SU-DHL-6 (cell line): ENCODE measurements at regions not wholly inside any gene's neighbourhood (a gene's known extent, or its start where the extent isn't known, plus 50 kb on each side); places are given as distances from the start of the nearest gene placed in this dataset.
"Not testable (repeated sequence)": the region's sequence is repeated elsewhere in the genome, so short reads cannot be mapped to it uniquely, and the experiment has no call there.

Experiments used
- EZH2phosphoT487 ChIP-seq: fragments of 200-600 bp; sonication (generic), shearing (Covaris generic); conservative IDR thresholded peaks from 2 replicates; pipeline ENCODE4 v1.6.1; 2018; ENCODE audit warnings: mild to moderate bottlenecking, antibody characterized with exemption, low read length, moderate library complexity, mixed read lengths
- TF ChIP-seq, protein P1 (sequence below): fragments of 200-600 bp; sonication (generic); IDR thresholded peaks from one replicate; pipeline ENCODE4 v1.5.1; 2017; ENCODE audit warnings: antibody characterized with exemption, mild to moderate bottlenecking, low read length, moderate library complexity; ENCODE audit not compliant: insufficient read depth, poor library complexity, severe bottlenecking

GRCh38 chr6:92671462-92671861 lies 747.9 kb downstream of the EPHA7 start:
- TF ChIP-seq, protein P1, sequence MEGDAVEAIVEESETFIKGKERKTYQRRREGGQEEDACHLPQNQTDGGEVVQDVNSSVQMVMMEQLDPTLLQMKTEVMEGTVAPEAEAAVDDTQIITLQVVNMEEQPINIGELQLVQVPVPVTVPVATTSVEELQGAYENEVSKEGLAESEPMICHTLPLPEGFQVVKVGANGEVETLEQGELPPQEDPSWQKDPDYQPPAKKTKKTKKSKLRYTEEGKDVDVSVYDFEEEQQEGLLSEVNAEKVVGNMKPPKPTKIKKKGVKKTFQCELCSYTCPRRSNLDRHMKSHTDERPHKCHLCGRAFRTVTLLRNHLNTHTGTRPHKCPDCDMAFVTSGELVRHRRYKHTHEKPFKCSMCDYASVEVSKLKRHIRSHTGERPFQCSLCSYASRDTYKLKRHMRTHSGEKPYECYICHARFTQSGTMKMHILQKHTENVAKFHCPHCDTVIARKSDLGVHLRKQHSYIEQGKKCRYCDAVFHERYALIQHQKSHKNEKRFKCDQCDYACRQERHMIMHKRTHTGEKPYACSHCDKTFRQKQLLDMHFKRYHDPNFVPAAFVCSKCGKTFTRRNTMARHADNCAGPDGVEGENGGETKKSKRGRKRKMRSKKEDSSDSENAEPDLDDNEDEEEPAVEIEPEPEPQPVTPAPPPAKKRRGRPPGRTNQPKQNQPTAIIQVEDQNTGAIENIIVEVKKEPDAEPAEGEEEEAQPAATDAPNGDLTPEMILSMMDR = not testable (repeated sequence)
- TF ChIP-seq EZH2phosphoT487 = not testable (repeated sequence)
